ENCODE measurements at regions not wholly inside any gene's neighbourhood (a gene's known extent, or its start where the extent isn't known, plus 50 kb on each side); places are given as distances from the start of the nearest gene placed in this dataset.

DNA sequence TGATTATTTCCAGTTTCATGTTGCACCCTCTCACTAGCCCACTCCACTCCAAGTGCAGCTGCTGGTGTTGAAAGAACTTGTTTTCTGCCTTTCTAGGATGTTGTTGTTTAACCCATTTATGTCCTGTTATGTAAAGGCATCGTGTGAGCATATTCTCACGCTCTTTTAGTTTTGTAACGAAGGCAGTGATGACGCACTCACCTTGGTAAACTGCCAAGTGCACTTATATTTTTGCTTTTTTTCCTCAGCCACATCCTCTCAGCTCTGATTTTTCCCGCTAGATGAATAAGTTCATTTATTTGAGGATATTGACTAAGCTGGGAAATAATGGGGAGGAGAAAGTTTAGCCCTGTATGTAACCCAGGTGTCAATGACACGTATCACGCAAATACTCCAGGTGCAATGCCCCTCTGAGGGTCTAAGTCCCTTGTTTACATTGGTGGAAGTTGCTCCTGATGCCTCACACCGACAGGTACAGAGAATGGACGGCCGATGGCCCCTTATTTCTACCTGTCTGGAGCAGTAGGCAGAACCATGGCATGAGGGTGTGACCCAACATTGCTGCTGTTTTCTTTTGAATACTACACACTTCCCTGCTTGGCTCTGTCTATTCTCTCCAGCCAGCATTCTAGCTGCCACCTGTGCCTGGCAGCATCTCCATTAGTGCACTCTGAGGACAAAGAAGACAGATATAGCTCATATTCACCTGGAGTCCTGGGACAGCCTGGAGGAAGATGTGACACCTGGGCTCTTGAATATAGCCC is 132.7 kb upstream of the SLC24A3 start:
- TF ChIP-seq, protein P1, sequence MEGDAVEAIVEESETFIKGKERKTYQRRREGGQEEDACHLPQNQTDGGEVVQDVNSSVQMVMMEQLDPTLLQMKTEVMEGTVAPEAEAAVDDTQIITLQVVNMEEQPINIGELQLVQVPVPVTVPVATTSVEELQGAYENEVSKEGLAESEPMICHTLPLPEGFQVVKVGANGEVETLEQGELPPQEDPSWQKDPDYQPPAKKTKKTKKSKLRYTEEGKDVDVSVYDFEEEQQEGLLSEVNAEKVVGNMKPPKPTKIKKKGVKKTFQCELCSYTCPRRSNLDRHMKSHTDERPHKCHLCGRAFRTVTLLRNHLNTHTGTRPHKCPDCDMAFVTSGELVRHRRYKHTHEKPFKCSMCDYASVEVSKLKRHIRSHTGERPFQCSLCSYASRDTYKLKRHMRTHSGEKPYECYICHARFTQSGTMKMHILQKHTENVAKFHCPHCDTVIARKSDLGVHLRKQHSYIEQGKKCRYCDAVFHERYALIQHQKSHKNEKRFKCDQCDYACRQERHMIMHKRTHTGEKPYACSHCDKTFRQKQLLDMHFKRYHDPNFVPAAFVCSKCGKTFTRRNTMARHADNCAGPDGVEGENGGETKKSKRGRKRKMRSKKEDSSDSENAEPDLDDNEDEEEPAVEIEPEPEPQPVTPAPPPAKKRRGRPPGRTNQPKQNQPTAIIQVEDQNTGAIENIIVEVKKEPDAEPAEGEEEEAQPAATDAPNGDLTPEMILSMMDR (IDR thresholded peaks at IDR 0.05; ENCODE audit: extremely low read depth, missing control alignments): no peak
- no peak for DNase-seq (ENCODE audit: low spot score)

- no peak for DNase-seq (ENCODE audit: low spot score)
- TF ChIP-seq, protein P1 (IDR thresholded peaks at IDR 0.05; ENCODE audit: extremely low read depth, missing control alignments): no peak
These were observed 130.5 kb upstream of the SLC24A3 start for GRCh38 chr20:19081937-19082336.

DNA sequence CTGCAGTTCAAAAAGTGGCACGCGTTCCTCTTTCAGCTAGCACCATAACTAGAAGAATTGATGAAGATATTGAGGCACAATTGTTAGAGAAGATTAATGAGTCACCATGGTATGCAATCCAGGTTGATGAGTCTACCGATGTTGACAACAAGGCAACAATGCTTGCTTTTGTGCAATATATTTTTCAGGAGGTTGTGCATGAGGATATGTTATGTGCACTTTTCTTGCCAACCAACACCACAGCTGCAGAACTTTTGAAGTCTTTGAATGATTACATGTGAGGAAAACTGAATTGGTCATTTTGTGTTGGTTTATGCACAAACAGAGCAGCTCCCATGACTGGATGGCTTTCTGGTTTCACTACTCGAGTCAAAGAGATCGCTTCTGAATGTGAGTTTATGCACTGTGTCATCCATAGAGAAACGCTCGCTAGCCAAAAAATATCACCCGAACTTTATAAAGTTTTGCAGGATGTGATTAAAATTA is 129.3 kb upstream of the SLC24A3 start:
- TF ChIP-seq, protein P1 (IDR thresholded peaks at IDR 0.05; ENCODE audit: extremely low read depth, missing control alignments): no peak
- DNase-seq (ENCODE audit: low spot score): no peak

GRCh38 chr20:19090332-19090731 is 122.1 kb upstream of the SLC24A3 start:
- DNase-seq (ENCODE audit: low spot score): no peak
- TF ChIP-seq, protein P1 (IDR thresholded peaks at IDR 0.05; ENCODE audit: extremely low read depth, missing control alignments): no peak

DNA sequence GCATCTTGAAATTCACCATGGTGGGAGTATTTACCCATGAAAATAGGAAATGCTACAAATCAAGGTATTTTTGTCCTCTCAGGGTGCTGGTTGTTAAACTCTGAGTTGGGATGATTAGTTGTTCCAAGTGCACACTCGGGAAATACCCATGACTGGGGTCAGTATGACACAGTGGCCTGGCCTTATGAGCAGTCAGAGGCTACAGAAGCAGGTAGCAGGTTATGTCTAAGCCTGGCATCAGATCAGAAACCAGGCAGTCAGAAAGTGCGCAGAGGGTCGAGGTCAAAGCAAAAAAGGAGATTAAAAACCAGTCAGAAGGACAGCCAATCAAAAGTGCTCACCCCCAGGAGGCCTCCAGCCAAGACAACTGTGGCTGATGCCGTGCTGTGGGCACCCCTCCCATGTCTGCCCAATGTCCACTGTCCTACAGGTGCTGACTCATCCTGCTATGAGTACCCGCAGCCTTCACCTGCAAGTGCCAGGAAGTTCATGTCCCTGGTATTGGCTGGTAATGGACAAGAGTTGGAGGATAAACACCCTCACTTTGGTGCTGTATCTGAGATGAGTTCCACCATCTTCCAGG is 117.4 kb upstream of the SLC24A3 start:
- DNase-seq (ENCODE audit: low spot score): no peak
- TF ChIP-seq, protein P1 (IDR thresholded peaks at IDR 0.05; ENCODE audit: extremely low read depth, missing control alignments): no peak

- DNase-seq (ENCODE audit: low spot score): no peak
- TF ChIP-seq, protein P1 (IDR thresholded peaks at IDR 0.05; ENCODE audit: extremely low read depth, missing control alignments): no peak
These were observed 116.7 kb upstream of the SLC24A3 start for GRCh38 chr20:19095762-19096161.

DNA sequence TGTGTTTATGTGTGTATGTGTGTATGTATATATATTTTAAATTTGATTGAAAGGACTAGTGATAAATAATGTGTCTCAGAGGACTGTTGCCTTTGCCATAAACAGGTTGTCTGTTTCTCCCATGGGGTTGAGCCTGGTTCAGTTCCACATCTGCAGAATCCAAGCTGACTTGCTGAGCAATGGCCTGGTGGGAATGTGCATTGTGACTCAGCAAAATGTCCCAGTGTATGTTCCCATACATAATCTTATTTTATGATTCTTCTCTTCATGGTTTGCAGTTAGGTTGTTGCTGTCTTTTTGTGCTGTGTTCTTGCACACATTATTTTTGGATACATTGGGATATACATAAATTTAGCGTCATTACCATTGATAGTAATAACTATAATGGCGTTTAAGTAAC is 115.6 kb upstream of the SLC24A3 start:
- DNase-seq (ENCODE audit: low spot score): no peak
- TF ChIP-seq, protein P1 (IDR thresholded peaks at IDR 0.05; ENCODE audit: extremely low read depth, missing control alignments): no peak

All from GM20000 (cell line).